ENCODE measurements at regions not wholly inside any gene's neighbourhood (a gene's known extent, or its start where the extent isn't known, plus 50 kb on each side); places are given as distances from the start of the nearest gene placed in this dataset.

DNA sequence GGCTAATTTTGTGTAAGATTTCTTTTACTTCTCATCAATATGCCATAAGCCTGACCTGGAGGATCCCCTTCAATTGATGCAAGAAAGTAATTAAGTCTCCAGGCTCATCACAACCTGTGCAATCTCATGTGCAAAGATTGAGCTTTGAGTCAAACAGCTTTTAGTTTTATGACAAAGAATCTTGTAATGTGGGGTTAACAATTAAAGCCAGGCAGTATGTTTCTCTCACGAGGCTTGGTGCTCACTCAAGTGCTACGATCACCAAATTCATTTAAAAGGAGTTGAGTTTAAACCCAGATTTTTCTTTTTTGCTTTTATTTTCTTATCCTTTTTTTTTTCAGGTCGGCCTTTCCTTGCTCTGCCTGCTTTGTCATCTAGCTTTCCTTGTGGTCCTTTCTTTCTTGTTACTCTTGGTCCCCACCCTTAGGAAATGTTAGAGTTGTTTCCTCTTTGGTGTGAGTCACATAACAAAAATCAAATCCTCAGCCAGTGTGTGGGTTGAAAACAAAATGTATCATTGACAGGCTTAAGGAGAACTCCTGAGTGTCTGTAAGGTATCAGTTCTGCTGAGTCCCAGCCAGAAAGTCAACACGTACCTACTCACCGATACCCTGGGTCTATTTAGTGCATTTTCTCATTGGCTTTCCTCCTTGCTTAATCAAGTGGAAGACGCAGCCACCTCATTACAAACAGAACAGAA lies 1037.2 kb downstream of the ADGRL2 start:
- no TSS peak for BruUV-seq (replicated peaks)
- CTCF ChIA-PET = no interaction called here
- Histone ChIP-seq H3K4me1 (ENCODE audit: insufficient read depth, low read length, poor library complexity, severe bottlenecking) (no peaks in the 10 kb centered on the region), H3K27me3 (replicated peaks; ENCODE audit: insufficient read depth, low read depth, low read length, poor library complexity) (peaks cover 45% of the 10 kb centered on the region), H3K4me3 (ENCODE audit: low read depth, low read length, poor library complexity, severe bottlenecking) (no peak overlapping the region), H3K27ac (ENCODE audit: low read depth, low read length, poor library complexity, severe bottlenecking) (no peak overlapping the region), H3K9me3 (ENCODE audit: low read depth, low read length, poor library complexity, severe bottlenecking) (no peaks in the 10 kb centered on the region), H3K36me3 (ENCODE audit: insufficient read depth, low read length, poor library complexity, severe bottlenecking) (no peaks in the 10 kb centered on the region)
- no peak for DNase-seq (ENCODE audit: low spot score)
- TF ChIP-seq, protein P1, sequence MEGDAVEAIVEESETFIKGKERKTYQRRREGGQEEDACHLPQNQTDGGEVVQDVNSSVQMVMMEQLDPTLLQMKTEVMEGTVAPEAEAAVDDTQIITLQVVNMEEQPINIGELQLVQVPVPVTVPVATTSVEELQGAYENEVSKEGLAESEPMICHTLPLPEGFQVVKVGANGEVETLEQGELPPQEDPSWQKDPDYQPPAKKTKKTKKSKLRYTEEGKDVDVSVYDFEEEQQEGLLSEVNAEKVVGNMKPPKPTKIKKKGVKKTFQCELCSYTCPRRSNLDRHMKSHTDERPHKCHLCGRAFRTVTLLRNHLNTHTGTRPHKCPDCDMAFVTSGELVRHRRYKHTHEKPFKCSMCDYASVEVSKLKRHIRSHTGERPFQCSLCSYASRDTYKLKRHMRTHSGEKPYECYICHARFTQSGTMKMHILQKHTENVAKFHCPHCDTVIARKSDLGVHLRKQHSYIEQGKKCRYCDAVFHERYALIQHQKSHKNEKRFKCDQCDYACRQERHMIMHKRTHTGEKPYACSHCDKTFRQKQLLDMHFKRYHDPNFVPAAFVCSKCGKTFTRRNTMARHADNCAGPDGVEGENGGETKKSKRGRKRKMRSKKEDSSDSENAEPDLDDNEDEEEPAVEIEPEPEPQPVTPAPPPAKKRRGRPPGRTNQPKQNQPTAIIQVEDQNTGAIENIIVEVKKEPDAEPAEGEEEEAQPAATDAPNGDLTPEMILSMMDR (conservative IDR thresholded peaks at IDR 0.05; ENCODE audit: low read depth, low read length) = no peak
- no peak for TF ChIP-seq EZH2 (IDR thresholded peaks at IDR 0.05; ENCODE audit: borderline replicate concordance, low read depth, low read length, poor library complexity, severe bottlenecking)
- POLR2A ChIA-PET (ENCODE audit: low non-redundant PET) = no interaction called here
- intact Hi-C loops (cut with micrococcal nuclease; ENCODE audit: unreplicated experiment) = no loop called here

DNA sequence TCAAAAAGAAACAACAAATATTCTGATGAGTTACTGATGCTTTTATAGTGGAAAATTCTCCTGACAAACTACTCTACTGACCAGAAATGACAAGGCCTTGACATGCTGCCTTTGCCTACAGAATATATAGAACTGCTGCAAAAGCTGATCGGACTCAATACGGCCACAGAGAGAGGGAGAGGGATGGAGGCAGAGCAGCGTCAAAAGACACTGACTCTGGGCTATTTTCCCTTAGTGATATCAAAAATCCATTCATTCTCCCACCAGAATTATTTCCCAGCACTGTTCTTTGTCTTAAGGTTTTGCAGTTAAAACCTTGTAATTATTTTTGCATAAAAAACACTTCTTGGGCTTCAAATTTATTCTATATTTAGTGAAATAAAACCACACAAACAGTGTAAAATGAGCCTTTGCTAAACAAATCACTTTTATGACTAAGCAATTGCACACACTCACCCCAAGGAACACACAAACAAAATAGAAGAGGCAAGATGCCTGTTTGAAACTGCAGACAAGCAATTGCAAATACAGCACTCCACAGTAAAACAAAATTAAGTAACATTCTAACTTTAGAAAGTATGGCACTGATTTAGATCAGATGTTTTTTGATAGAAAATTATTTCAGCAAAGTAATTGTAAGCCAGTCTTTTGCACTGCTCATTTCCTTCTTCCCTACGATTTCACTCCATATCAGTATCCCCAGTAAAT lies 1036.4 kb downstream of the ADGRL2 start:
- CTCF ChIA-PET = no interaction called here
- no peak overlapping the region for H3K27ac ChIP-seq (ENCODE audit: low read depth, low read length, poor library complexity, severe bottlenecking)

DNA sequence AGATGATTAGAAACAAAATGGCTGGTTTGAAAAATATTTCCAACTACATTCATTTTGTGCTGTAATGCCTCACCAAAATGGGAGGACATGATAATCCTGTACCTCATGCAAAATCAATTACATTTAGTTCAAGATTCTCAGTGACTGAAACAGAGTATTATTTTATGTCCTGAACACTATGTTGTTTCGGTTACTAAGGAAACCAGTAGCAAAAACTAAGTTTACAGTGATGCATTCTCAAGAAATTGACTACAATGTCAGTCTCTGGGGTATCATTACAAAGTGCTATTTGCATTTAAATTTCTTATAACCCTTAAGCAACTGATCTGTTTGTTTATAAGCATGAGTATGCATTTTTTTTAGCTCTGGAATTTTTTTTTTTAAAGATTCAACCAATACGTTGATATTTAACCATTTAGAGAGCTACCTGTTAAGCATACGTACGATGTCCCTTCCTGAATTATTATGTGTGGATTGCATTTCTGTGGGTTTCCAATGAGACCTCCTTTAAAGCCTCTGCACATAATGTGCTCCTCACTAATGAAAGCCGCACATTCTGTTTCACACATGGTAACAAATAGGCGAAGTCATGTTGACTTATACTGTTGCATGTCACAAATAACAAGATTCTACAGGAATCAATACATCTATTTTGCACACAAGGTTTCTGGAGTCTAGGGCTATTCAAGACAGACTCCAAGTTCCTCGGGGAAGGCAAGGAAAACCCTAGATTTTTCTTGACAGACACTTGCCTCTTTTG lies 1035.7 kb downstream of the ADGRL2 start:
- H3K36me3 ChIP-seq (ENCODE audit: insufficient read depth, low read length, poor library complexity, severe bottlenecking) = no peaks in the 10 kb centered on the region
- BruUV-seq (replicated peaks) = no TSS peak
- H3K27ac ChIP-seq (ENCODE audit: low read depth, low read length, poor library complexity, severe bottlenecking) = no peak overlapping the region
- ChIA-PET CTCF (no interaction called here), POLR2A (ENCODE audit: low non-redundant PET) (no interaction called here)
- TF ChIP-seq, protein P1 (conservative IDR thresholded peaks at IDR 0.05; ENCODE audit: low read depth, low read length) = no peak
- no peak for TF ChIP-seq EZH2 (IDR thresholded peaks at IDR 0.05; ENCODE audit: borderline replicate concordance, low read depth, low read length, poor library complexity, severe bottlenecking)
- intact Hi-C loops (cut with micrococcal nuclease; ENCODE audit: unreplicated experiment) = no loop called here
- H3K9me3 ChIP-seq (ENCODE audit: low read depth, low read length, poor library complexity, severe bottlenecking) = no peaks in the 10 kb centered on the region
- no peak for DNase-seq (ENCODE audit: low spot score)
- H3K4me1 ChIP-seq (ENCODE audit: insufficient read depth, low read length, poor library complexity, severe bottlenecking) = no peaks in the 10 kb centered on the region
- H3K27me3 ChIP-seq (replicated peaks; ENCODE audit: insufficient read depth, low read depth, low read length, poor library complexity) = peaks cover 45% of the 10 kb centered on the region
- H3K4me3 ChIP-seq (ENCODE audit: low read depth, low read length, poor library complexity, severe bottlenecking) = no peak overlapping the region

More for the DNA sequence above, 1036.4 kb downstream of the ADGRL2 start:
- H3K36me3 ChIP-seq (ENCODE audit: insufficient read depth, low read length, poor library complexity, severe bottlenecking) = no peaks in the 10 kb centered on the region
- TF ChIP-seq, protein P1 (conservative IDR thresholded peaks at IDR 0.05; ENCODE audit: low read depth, low read length) = no peak
- no peak for TF ChIP-seq EZH2 (IDR thresholded peaks at IDR 0.05; ENCODE audit: borderline replicate concordance, low read depth, low read length, poor library complexity, severe bottlenecking)
- H3K4me3 ChIP-seq (ENCODE audit: low read depth, low read length, poor library complexity, severe bottlenecking) = no peak overlapping the region
- no peak for DNase-seq (ENCODE audit: low spot score)
- POLR2A ChIA-PET (ENCODE audit: low non-redundant PET) = no interaction called here
- peaks cover 45% of the 10 kb centered on the region for H3K27me3 ChIP-seq (replicated peaks; ENCODE audit: insufficient read depth, low read depth, low read length, poor library complexity)
- H3K4me1 ChIP-seq (ENCODE audit: insufficient read depth, low read length, poor library complexity, severe bottlenecking) = no peaks in the 10 kb centered on the region
- H3K9me3 ChIP-seq (ENCODE audit: low read depth, low read length, poor library complexity, severe bottlenecking) = no peaks in the 10 kb centered on the region
- intact Hi-C loops (cut with micrococcal nuclease; ENCODE audit: unreplicated experiment) = no loop called here
- no TSS peak for BruUV-seq (replicated peaks)

Data from A673 (cell line).